HG03039 (cell line): ENCODE measurements at regions not wholly inside any gene's neighbourhood (a gene's known extent, or its start where the extent isn't known, plus 50 kb on each side); places are given as distances from the start of the nearest gene placed in this dataset.
"Not testable (repeated sequence)": the region's sequence is repeated elsewhere in the genome, so short reads cannot be mapped to it uniquely, and the experiment has no call there.

ENCODE experiments used
- ATAC-seq: cut with Tn5 transposase; IDR thresholded peaks from one replicate; pipeline ENCODE4 v1.9.1; 2021; ENCODE audit warnings: mild to moderate bottlenecking, moderate library complexity; ENCODE audit not compliant: unreplicated experiment

DNA sequence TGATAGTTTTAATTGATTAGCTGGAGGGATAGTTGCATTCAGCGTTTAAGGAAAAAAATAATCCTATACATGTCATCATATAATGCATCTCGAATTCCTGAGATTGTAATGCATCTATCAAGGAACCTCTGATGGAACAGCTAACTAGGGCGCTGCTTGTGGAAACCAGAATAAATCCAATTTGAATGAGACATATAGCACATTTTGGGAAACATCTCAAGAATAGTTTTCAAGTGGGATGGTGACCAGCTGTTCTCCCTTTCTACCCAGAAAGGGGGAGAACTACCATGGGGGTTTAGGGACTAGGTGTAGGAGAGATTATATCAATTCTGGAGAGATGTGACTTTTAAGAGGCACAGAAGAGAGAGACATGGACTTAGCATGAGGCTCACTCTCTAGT lies 319.3 kb upstream of the BRINP1 start:
- ATAC-seq = no peak

DNA sequence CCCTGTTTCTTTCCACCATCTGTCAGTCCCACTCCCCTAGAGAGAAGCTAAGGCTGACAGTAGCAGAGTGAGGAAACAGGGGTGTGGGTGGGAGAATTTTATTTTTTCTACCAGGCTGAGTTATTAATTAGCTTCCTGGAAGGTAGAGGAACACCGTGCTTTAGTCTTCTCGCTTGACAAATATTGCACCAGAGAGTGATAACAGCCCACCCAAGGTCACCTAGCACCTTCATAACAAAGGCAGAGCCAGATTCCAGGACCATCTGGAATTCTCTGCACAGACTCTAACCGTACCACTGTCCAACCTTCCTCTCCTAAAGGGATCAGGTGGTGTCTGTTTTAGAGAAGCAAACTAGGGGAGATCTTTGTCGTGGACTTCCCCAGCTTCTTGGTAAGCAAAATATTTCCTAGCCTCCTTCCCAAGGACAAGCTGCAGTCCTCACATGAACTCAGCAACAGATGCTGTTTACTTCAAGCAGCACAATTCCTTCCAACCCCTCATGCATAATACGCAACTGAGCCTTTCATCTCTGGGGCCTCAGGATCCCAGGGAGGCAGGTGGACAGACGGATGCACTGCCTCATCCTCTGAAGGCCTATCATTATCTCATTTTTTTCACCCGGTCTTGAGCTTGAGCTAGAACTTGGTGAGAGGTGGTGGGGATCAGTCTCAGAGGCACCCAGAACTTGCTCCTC lies 308.7 kb upstream of the BRINP1 start:
- no peak for ATAC-seq

DNA sequence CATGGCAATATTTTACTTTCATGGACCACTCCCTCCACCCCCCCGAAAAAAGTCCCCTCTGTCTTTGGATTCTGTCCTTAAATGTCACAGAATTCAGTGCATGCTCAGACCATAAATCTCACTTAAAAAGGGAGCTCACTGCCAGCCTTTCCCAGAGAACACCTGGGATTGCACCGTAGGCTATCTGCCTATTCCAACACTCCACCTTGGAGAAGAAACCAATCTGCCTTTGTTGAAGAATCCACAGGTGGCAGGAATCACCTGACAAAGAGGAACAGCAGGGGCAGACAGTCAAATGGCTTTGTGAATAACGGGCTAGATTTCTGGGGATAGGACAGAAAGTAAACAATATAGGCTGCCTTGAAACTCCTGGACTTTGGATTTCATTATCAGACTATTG lies 306.7 kb upstream of the BRINP1 start:
- no peak for ATAC-seq

DNA sequence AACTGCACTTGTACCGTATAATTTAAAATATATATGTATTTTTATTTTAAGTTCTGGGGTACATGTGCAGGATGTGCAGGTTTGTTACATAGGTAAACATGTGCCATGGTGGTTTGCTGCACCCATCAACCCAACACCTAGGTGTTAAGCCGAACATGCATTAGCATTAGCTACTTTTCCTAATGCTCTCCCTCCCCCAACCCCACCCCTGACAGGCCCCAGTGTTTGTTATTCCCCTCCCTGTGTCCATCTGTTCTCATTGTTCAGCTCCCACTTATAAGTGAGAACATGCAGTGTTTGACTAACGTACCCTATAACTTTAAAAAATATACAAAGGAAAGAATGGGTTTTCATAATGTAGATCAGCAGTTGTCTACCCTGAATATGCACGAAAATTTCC lies 303.5 kb upstream of the BRINP1 start:
- not testable (repeated sequence) for ATAC-seq

DNA sequence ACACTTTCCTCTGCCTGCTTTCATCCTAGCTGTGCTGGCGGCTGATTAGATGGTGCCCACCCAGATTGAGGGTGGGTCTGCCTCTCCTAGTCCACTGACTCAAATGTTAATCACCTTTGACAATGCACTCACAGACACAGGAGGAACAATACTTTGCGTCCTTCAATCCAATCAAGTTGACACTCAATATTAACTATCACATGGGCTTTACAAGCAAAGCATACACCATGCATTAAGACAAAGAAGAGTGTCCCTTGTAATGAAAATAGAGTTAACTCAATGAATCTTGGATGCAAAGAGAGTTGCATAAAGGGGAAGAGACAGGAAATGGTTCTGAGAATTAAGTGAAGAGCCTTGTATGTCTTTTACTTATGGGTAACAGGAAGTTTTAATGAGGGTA lies 298.7 kb upstream of the BRINP1 start:
- ATAC-seq = no peak

DNA sequence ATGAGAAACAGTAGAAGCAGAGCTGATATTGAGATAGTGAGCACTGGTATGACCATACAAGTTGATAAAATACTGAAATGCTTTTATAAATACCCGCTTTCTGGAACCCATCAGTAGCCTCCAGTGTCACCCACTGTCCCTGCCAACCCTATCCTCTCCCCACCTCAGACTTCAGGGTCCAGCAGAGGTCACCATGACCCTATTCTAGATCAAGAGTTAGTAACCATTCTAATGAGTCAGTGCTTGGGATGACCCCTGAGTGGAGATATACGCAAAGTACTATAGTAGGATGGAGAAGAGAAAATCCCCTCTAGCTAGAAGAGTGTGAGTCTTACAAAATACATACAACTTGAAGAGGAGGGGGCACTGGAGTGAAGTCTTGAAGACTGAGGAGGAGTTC lies 297.9 kb upstream of the BRINP1 start:
- no peak for ATAC-seq

DNA sequence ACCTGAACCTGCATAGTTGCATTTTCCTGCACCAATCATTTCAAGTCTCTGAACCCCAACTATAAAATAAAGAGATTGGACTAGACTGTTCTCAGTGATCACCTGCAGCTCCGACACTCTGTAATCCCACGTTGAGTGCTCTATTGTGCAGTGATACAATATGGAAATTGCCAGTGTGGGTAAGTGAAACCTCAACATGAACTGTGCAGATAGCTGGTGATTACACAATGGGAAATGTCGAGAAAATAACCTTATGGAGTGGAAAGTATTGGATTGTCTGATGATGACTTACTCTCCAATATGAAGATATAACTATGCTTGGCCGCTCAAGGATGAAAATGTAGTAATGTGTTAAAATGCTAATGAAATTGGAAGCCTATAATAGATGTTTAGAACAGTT lies 293.1 kb upstream of the BRINP1 start:
- no peak for ATAC-seq

DNA sequence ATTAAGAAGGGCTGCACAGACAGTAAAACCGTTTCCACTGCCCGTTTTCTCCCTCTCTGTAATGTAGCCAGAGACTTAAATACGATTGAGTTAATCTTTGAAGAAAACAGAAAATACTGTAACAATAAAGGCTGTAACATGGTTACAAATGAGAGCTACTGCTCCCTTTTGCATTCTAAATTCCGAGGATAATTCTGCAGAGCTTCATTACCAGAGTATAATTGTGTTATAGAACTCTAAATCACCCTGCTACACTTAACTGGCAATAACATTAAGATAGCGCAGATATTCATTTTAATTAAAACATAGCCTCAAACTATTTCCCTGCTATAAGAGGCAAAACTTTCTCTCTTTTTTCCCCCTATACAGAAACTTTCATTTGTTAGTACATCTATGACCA lies 283.7 kb upstream of the BRINP1 start:
- ATAC-seq = no peak

DNA sequence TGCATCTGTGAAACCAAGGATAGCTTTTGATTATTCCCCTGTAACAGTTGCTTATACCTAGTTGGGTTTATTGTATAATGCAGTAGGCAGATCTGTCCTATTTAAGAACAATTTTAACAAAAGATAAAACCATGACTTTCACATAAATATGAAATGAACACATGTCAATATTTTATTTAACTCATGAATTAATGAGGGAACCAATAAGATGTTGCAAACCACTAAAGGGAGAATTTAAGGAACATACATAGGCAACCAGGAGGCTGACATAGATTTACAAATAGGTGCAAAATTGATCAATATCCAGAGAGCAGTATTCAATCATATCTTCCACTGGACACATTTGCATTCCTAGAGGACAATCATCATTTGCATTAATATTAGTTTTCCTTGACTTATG lies 280.0 kb upstream of the BRINP1 start:
- ATAC-seq = no peak

DNA sequence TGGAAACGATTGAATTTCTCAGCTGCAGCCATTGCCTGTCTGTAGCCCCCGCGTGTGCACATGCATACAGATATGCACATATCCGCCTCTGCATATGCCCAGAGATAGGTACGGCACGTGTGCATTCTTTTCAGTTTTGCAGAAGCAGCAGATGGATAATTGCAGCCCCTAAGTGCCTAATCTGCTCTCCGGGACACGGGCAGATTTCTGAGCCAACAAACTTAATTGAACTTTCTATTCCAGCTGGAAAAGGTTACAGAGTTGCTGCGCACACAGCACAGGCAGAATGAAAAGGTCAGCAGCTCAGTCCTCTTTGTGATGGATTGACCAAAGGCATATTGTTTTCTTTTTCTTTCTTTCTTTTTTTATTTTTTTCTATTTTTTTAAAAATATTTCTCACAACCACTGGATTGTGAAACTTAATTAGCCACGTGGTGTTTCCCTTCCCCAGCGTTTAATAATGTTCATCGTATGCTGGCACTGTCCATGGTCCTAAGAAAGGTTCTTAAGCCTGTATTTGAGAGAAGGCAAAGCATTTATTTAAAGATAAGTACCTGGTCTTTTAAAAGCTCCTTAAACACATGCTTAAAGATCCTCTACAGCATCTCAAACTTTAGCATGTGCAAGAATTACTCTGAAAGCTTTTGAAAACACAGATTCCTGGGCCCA lies 270.2 kb upstream of the BRINP1 start:
- ATAC-seq = no peak

DNA sequence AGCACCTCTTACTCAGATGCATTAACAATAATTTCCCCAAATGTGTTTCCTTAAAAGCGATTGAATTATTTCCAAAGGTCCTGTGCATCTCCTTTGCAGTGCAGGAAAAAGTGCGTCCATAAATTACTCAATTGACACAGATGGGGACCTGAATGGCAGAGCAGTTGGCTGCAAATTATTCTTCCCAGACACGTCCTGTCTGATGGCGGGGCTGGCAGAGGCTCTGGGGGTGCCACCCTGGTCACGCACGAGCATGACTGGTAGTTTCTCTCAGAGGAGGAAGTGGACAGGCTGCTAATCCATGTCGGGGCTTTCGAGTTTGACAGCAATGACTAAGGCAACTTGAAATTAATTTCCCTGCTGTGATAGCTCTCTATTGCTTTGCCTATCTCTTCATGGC lies 264.8 kb upstream of the BRINP1 start:
- no peak for ATAC-seq

DNA sequence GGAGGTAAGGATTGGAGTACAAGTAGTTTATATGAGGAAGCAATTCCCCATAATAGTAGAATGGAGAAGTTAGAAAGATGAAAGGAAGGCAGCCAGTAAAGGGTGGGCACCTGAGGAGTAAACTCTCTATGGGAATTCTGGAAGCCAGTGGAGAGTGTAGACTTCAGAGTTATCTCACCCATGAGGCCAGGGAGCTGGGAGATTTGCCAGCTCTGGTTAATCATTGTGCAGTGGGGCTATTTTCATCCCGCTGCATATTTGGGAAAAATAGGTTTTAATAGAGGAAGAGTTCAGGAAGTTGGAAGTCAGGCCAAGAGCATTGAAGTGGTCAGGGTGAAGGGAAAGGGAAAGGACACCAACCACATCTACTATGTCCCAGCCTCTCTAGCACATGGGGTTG lies 242.3 kb upstream of the BRINP1 start:
- ATAC-seq = no peak

DNA sequence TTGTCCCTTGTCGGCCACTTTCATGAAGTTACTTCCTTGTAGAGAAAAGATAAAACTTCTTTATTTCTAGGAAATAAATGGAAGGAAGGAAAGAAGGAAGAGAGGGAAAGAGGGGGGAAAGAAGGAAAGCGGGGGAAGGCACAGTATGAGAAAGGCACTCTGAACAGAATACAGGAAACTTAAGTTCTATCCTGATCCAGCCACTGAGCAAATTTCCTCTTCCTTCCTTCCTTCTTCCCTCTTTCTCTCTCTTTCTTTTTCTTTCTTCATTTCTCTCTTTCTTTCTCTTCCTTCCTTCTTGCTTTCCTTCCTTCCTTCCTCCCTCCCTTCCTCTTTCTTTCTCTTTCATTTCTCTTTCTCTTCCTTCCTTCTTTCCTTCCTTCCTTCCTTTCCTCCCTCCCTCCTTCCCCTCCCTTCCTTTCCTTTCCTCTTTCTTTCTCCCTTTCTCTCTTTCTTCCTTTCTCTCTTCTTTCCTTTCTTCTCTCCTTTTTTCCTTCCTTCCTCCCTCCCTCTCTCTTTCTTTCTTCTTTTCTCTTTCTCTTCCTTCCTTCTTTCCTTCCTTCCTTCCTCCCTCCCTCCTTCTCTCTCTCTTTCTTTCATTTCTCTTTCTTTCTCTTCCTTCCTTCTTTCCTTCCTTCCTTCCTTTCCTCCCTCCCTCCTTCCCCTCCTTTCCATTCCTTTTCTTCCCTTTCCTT lies 240.2 kb upstream of the BRINP1 start:
- ATAC-seq = no peak

DNA sequence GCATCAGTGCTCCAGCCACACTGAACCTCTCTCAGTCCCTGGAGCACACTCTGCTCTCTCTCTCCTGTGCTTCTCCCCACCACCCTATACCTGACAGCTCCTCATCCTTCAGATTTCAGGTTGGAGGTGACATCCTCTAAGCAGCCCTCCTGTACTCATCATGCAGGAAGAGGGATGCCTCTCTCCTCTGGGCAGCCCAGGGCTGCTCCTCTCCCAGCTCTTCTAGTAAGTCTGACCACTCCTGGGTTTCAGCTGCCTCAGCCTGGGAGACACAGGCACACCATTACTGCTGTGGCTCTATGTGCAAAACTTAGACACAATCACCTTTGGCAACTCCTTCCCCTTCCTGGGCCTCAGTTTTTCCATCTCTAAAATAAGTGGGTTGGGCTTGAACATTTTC lies 232.4 kb upstream of the BRINP1 start:
- ATAC-seq = no peak

DNA sequence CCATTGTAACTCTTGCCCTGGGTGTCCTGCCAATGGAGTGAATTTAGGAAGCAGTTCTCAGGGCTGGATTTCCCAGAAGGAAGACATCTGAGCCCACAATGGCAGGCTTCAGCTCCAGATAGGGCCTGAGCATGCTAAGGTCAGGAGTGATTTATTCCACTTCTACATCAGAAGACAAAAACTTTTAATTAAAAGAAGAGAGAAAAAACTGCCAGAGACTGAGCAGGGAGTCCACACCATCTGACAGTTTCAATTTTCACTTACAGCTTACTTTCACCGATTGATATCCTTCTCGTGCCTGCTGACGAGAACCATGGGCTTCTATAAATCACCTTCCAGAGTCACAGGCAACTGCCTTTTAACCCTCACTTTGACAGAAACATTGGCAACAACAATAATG lies 228.3 kb upstream of the BRINP1 start:
- no peak for ATAC-seq

DNA sequence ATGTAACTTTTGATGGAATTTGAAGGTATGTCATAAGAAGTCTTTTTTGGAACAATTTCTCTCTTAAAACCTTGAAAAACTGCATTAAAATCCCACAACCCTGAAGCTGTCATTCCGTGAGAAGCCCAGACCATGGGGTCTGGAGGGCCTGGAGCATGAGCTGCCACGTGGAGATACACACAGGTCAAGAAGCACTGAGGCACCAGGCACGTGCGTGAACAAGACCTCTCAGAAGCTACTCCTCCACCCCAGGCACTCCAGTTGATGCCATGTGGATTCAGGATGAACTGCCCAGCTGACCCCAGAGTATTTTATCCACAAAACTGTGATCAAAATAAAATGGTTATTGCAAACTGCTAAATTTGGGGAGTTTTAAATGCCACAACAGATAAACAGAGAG lies 227.5 kb upstream of the BRINP1 start:
- no peak for ATAC-seq

DNA sequence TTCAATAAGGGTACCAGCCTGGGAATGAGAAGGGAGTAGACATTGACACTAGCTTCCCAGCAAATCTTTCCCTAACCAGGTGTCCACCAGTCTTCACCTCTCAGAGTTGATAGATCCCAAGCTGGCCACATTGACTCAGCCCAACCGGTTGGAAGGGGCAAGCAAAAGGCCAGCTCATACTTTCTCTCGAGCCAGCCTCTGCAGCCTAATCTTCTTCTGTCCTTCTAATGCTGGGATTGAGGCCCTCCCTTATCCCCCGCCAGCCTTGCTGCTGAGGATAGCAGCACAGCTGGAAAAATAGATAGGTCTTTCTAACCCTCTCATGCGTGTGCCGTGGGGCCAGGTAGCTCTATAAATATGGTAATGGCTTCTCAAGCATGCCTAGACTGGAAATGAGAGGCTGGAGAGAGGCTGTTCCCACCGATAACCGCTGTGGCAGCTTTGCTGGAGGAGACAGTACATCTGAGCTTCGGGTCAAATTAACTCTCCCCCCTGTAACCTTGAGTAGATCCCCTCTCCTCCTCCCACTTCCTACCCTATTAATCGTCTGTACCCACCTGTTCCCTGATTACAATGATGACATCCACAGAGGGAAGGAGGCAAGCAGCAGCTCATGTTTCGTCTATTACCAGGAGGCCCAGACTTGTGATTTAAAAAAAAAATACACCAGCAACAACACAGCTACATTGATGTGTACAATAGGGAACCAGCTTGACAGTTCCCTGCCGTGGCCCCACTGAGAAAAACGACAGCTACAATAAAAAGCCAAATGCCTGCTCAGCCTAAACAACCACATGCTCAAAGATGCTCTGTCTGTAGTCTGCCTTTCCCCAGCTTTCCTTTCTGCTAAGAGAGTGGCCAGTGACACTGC lies 219.9 kb upstream of the BRINP1 start:
- no peak for ATAC-seq

DNA sequence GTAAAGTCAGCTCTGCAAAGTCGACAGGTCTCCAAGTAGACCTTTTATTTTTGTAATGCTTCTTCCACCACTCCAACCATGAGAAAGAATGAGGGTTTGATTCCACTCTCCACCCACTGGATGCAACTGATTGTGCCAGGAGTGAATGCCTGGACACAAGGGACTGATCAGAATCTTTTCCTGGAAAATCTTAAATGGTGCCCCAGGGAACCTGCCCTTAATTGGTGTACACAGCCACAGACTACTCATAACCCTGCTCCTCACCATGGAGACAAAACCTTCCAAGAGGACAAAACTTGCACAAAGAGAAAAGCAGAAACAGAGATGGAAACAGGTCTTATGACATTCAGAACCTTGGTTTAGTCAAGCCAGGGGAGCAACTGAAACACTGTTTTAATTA lies 208.6 kb upstream of the BRINP1 start:
- no peak for ATAC-seq

DNA sequence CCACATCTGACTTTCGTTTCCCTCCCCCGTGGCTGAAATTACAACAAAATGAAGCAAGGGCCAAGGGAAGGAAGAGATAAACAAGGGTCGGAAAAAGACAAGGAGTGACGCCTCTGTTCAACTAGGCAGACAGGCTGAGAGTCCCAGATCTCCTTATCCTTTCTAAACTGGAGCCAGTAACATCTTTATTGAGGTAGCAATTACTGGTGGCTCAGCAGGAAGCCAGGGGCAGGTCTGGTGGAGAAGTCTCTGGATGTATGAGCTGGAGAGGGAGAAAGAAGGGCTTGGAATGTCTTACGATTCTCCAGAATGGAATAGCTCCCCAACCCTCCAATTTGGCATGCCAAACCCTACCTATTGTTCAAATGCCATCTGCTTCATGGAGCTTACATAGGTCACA lies 190.8 kb upstream of the BRINP1 start:
- no peak for ATAC-seq

DNA sequence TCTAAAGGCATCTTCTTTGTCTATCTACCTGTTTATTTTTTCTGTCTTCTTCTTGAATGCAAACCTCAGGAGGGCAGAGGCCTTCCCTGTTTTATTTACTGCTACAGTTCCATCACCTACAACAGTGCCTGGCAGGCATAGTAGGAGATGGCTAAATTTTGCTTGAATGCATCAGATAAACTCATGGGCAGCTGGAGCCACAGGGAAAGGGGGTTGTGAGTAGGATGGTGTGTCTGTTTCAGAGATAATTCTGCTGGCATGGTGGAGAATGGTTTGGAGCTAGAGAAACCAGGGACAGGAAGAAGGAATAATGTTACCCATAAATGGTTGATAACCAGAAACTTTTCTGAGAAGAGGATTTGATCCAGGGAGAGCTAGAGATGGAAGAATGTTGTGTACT lies 189.8 kb upstream of the BRINP1 start:
- ATAC-seq = no peak

DNA sequence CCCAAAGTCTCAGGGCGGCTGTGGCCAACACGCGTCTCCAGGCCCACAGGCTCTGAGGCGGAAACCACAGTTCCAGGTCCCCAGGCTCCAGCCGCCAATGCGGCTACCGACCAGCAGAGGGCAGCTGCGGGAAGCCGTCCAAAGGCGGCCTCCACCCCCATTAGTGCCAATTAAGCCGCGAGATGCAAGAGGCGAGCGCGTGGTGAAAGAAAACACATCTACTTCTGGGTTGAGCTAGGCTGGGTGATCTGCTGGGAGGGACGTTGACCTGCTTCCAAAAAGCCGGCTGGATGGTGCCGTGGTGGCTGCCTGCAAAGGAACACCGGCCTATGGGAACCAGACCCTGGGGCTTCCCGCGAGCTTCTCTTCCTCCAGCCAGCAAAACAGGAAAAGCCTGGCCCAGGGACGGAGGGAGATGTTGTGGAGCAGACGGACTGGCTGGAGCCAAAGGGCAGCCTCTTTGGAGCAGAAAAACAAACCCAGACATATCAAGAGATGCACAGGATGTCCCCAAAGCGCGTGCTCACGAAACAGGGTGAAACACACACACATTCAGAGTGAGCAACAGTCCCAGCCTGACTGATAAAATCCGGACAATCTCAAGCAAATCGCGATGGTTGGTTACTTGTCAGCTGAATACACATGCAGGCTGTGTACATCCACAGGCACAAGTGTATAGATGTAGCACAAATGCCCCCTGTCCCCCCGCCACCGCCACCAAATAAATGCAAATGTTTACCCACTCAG lies 187.1 kb upstream of the BRINP1 start:
- ATAC-seq = peak; percentile 98
